ENCODE measurements at regions not wholly inside any gene's neighbourhood (a gene's known extent, or its start where the extent isn't known, plus 50 kb on each side); places are given as distances from the start of the nearest gene placed in this dataset.

DNA sequence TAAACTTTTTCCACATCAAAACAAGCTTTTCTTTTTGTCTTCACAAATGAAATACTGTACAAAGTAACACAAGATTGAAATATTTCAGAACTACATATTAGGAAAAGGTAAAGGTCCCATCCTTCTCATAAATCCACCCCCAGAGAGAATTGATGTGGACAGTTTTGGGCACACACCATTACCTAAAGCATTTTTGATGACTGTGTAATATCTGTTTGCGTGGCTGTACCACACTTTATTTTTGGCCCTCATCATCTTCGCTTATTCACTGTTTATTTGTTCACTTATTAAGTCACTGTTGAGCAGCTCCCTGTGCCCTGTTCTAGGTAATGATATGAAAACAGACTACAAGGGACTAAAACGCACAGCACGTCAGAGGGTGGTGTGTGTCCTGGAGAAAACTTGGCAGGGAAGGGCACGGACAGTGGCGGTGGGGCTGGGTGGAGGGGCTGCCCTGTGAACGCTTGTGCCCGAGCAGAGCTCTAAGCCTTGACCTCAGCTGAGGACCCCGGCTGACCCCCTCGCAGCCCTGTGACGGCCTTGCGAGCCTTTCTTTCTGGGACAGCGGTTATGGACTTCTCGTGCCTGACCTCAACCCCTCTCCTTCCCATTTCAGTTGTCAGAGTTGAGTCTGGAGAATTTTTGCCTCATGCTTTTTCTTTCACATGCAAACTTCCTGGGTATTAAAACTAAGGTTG lies 241.3 kb downstream of the EMX2 start:
- no peaks in the 10 kb centered on the region for H3K4me1 ChIP-seq (ENCODE audit: control insufficient read depth, low read depth, low read length)
- H3K27ac ChIP-seq (ENCODE audit: low read length) = no peak overlapping the region
- H3K9ac ChIP-seq (ENCODE audit: low read length) = no peak overlapping the region
- H3K9me3 ChIP-seq (ENCODE audit: control insufficient read depth, low read depth, low read length) = no peaks in the 10 kb centered on the region
- no peaks in the 10 kb centered on the region for H3K36me3 ChIP-seq (ENCODE audit: control insufficient read depth, low read depth, low read length)
- H3K27me3 ChIP-seq (ENCODE audit: control insufficient read depth, insufficient read depth, low read length) = no peaks in the 10 kb centered on the region
- no peak overlapping the region for H3K4me3 ChIP-seq (ENCODE audit: low read length)

DNA sequence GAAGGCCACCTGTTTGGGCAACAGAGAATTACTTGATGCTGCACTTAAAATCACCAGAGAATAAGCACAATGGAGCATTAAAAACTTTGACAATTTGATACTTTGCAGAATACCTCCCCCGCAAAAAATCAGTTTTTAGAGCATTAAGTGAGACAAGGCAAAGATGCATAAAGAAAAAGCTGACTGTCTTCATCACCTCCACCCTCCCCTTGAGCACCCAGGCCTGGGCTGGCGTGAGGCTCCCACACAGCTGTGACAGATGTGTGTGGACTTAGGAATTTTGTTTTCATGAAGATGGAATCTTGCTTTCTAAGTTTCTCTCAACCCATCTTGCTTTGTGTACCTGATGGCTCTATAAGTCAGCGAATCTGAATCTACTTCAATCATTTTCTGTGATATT lies 242.2 kb downstream of the EMX2 start:
- no peaks in the 10 kb centered on the region for H3K4me1 ChIP-seq (ENCODE audit: control insufficient read depth, low read depth, low read length)
- no peak overlapping the region for H3K27ac ChIP-seq (ENCODE audit: low read length)
- H3K9ac ChIP-seq (ENCODE audit: low read length) = no peak overlapping the region
- H3K9me3 ChIP-seq (ENCODE audit: control insufficient read depth, low read depth, low read length) = no peaks in the 10 kb centered on the region
- H3K36me3 ChIP-seq (ENCODE audit: control insufficient read depth, low read depth, low read length) = no peaks in the 10 kb centered on the region
- H3K4me3 ChIP-seq (ENCODE audit: low read length) = no peak overlapping the region
- no peaks in the 10 kb centered on the region for H3K27me3 ChIP-seq (ENCODE audit: control insufficient read depth, insufficient read depth, low read length)

DNA sequence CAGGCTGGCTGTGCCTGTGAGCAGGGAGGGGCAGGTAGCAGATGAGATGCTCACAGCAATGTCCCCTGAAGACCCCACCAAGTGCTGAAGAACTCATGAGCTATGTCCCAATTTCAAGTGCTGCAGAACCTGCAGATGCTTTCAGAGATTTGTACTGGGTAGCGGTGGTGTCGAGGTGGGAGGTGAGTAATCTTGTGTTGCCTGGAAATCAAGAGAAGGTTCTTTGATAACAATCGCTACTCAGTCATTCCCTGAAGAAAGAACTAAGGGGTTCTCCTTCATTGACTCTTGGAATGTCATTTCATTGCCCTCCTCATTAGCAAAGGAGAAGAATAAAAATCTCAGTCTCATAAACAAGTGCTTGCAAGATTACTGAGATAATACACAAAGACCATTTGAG lies 246.4 kb downstream of the EMX2 start:
- H3K4me1 ChIP-seq (ENCODE audit: control insufficient read depth, low read depth, low read length) = no peaks in the 10 kb centered on the region
- H3K36me3 ChIP-seq (ENCODE audit: control insufficient read depth, low read depth, low read length) = no peaks in the 10 kb centered on the region
- H3K27me3 ChIP-seq (ENCODE audit: control insufficient read depth, insufficient read depth, low read length) = no peaks in the 10 kb centered on the region
- no peaks in the 10 kb centered on the region for H3K9me3 ChIP-seq (ENCODE audit: control insufficient read depth, low read depth, low read length)
- H3K4me3 ChIP-seq (ENCODE audit: low read length) = no peak overlapping the region
- H3K9ac ChIP-seq (ENCODE audit: low read length) = no peak overlapping the region
- H3K27ac ChIP-seq (ENCODE audit: low read length) = no peak overlapping the region

DNA sequence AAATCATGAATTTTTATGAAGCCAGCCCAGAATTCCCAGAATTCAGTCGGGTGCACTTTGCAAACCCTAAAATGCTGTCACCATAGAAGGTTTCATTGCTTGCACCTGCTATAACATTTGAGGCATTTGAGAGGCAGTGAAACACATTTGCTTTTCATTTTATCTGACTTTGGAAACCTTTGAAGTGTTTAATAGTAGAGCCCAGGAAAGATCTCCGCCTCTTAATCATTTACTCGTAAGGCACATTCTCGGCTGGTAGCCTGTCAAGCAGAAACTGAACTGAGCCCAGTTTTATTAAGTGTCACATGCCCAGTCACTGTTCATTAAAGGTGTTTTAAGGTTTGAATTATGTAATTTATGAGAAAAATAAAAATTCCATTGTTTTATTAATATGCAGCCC lies 247.6 kb downstream of the EMX2 start:
- Histone ChIP-seq H3K4me3 (ENCODE audit: low read length) (no peak overlapping the region), H3K27ac (ENCODE audit: low read length) (no peak overlapping the region), H3K9me3 (ENCODE audit: control insufficient read depth, low read depth, low read length) (no peaks in the 10 kb centered on the region), H3K27me3 (ENCODE audit: control insufficient read depth, insufficient read depth, low read length) (no peaks in the 10 kb centered on the region), H3K36me3 (ENCODE audit: control insufficient read depth, low read depth, low read length) (no peaks in the 10 kb centered on the region), H3K4me1 (ENCODE audit: control insufficient read depth, low read depth, low read length) (no peaks in the 10 kb centered on the region), H3K9ac (ENCODE audit: low read length) (no peak overlapping the region)

DNA sequence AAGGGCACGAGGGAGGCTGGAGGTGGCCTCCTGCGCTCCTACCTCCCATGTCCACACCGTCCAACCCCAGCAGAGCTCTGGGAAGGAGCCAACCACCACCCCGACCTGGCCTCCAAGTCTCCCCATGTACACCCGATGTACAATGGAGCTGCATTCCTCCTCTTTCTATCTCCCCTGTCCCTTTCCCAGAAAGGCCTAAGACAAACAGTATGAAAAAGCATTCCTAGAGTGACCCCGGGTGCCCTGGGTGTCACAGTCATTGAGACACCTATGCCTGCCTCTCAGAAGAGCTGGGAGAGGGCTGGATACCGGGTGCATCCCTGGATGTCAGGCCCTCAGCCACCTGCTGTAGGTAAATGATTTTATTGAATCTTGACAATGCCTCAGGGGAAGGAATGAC lies 248.1 kb downstream of the EMX2 start:
- no peak overlapping the region for H3K9ac ChIP-seq (ENCODE audit: low read length)
- no peaks in the 10 kb centered on the region for H3K27me3 ChIP-seq (ENCODE audit: control insufficient read depth, insufficient read depth, low read length)
- no peaks in the 10 kb centered on the region for H3K9me3 ChIP-seq (ENCODE audit: control insufficient read depth, low read depth, low read length)
- no peaks in the 10 kb centered on the region for H3K36me3 ChIP-seq (ENCODE audit: control insufficient read depth, low read depth, low read length)
- H3K4me3 ChIP-seq (ENCODE audit: low read length) = no peak overlapping the region
- H3K27ac ChIP-seq (ENCODE audit: low read length) = no peak overlapping the region
- H3K4me1 ChIP-seq (ENCODE audit: control insufficient read depth, low read depth, low read length) = no peaks in the 10 kb centered on the region

DNA sequence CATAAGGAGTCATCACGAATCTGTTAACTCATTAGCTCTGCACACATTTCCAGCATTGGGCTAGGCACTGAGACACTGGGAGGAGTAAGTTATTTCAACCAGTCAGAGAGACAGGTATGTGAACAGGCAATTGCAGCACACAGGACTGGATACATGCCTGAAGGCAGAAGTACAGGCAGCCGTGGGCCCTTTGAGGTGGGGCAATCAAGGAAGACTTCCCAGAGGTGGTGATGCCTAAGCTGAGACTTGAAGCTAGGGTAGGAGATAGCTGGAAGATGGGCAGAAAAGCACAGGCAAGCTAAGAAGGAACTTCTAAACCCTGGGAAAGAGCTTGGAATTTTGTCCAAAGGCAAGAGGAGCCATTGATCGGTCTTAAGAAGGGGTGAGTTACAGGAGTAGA lies 249.7 kb downstream of the EMX2 start:
- Histone ChIP-seq H3K4me1 (ENCODE audit: control insufficient read depth, low read depth, low read length) (no peaks in the 10 kb centered on the region), H3K4me3 (ENCODE audit: low read length) (no peak overlapping the region), H3K9ac (ENCODE audit: low read length) (no peak overlapping the region), H3K27ac (ENCODE audit: low read length) (no peak overlapping the region), H3K9me3 (ENCODE audit: control insufficient read depth, low read depth, low read length) (no peaks in the 10 kb centered on the region), H3K36me3 (ENCODE audit: control insufficient read depth, low read depth, low read length) (no peaks in the 10 kb centered on the region), H3K27me3 (ENCODE audit: control insufficient read depth, insufficient read depth, low read length) (no peaks in the 10 kb centered on the region)

DNA sequence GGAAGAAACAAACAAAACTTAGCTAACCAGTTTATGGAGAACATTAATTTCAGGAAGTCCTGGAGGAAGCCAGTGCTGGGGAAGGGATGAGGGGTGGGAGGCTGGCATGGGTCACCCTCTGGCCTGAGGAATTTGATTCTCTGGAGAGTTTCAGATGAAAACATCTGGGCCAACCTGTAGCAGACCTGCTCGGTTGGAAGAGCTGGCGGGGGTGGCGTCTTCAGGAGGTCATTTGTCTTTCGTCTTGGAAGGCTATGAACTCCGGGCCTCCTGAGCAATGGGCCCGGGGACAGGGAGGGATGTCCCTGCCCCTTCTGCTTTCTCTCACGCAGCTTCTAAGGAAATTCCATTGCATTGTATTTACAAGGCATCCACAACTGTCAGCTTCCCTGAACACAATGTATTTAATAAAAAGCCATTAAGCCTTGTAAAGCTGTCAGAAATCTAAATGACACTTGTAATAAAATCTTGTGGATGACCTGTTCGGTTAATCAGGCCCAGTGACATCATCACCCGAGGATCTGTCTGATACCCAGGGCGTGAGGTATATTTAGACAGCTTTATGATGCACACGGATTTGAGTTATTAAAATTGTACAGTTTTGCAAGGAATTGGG lies 250.5 kb downstream of the RAB11FIP2 start:
- H3K9me3 ChIP-seq (ENCODE audit: control insufficient read depth, low read depth, low read length) = no peaks in the 10 kb centered on the region
- no peaks in the 10 kb centered on the region for H3K27me3 ChIP-seq (ENCODE audit: control insufficient read depth, insufficient read depth, low read length)
- no peak overlapping the region for H3K9ac ChIP-seq (ENCODE audit: low read length)
- no peaks in the 10 kb centered on the region for H3K36me3 ChIP-seq (ENCODE audit: control insufficient read depth, low read depth, low read length)
- no peaks in the 10 kb centered on the region for H3K4me1 ChIP-seq (ENCODE audit: control insufficient read depth, low read depth, low read length)
- no peak overlapping the region for H3K4me3 ChIP-seq (ENCODE audit: low read length)
- no peak overlapping the region for H3K27ac ChIP-seq (ENCODE audit: low read length)

DNA sequence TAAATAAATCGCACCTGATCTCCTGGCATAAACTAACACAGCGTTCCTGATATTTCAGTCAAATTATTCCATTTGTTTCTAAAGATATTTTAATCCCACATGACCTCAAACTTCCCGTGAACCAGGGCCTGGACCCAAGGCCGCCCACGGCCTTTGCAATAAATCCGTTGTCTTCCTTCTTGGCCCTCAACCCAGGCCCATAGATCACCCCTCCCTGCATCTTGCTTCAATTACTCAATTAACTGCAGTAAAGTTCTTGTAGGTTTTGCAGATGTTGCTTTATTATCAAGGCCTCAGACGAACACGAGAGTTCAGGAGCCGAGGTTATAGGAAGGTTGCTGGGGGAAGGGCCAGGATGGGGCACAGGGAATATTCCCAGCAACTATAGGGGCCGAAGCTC lies 249.4 kb downstream of the RAB11FIP2 start:
- Histone ChIP-seq H3K36me3 (ENCODE audit: control insufficient read depth, low read depth, low read length) (no peaks in the 10 kb centered on the region), H3K27ac (ENCODE audit: low read length) (no peak overlapping the region), H3K27me3 (ENCODE audit: control insufficient read depth, insufficient read depth, low read length) (no peaks in the 10 kb centered on the region), H3K4me3 (ENCODE audit: low read length) (no peak overlapping the region), H3K9me3 (ENCODE audit: control insufficient read depth, low read depth, low read length) (no peaks in the 10 kb centered on the region), H3K9ac (ENCODE audit: low read length) (no peak overlapping the region), H3K4me1 (ENCODE audit: control insufficient read depth, low read depth, low read length) (no peaks in the 10 kb centered on the region)

DNA sequence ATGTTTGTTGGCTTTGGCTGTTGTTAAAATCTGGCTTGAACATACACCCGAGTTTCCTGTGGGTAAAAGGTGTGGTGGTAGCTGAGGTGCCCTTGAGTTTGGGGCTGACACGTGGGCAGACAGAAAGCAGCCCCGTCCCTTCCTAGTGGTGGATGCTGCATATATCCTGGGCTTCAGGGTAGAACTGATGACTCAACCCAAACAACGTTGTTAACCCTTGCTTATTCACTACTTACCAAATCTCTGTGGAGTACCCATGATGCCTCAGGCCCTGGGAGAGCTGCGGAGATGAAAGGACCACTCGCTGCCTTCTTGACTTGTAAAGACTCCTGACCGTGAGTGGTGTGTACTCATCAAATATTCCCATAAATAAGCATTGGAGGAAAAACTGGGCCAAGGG lies 245.1 kb downstream of the RAB11FIP2 start:
- H3K36me3 ChIP-seq (ENCODE audit: control insufficient read depth, low read depth, low read length) = no peaks in the 10 kb centered on the region
- no peaks in the 10 kb centered on the region for H3K27me3 ChIP-seq (ENCODE audit: control insufficient read depth, insufficient read depth, low read length)
- no peak overlapping the region for H3K9ac ChIP-seq (ENCODE audit: low read length)
- no peak overlapping the region for H3K27ac ChIP-seq (ENCODE audit: low read length)
- H3K4me3 ChIP-seq (ENCODE audit: low read length) = no peak overlapping the region
- no peaks in the 10 kb centered on the region for H3K9me3 ChIP-seq (ENCODE audit: control insufficient read depth, low read depth, low read length)
- H3K4me1 ChIP-seq (ENCODE audit: control insufficient read depth, low read depth, low read length) = no peaks in the 10 kb centered on the region

DNA sequence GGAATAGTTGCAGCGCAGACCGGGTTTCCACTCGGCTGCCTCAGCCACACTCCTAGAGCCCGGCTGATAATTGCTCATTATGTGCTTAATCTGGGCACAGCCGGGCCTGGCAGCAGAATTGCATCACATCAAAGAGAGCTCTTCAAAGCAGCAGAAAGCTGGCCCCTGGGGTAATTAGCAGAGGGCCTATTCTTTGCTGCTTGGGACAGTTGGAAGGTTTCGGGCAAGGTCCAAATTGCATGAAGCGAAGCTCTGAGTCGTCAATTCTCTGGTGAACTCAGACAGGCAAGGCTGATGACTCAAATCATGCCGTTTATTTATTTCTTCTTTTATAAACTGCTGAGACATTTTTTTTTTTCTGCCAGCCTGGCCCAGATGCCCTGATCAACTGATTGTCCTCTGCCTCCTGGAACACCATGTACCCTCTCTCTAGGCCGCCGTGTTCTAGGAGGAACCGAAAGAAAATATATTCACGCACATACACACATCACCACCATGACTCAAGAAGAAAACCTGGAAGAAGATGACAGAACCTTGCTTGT lies 242.2 kb downstream of the RAB11FIP2 start:
- no peak overlapping the region for H3K4me3 ChIP-seq (ENCODE audit: low read length)
- H3K27ac ChIP-seq (ENCODE audit: low read length) = no peak overlapping the region
- no peak overlapping the region for H3K9ac ChIP-seq (ENCODE audit: low read length)

DNA sequence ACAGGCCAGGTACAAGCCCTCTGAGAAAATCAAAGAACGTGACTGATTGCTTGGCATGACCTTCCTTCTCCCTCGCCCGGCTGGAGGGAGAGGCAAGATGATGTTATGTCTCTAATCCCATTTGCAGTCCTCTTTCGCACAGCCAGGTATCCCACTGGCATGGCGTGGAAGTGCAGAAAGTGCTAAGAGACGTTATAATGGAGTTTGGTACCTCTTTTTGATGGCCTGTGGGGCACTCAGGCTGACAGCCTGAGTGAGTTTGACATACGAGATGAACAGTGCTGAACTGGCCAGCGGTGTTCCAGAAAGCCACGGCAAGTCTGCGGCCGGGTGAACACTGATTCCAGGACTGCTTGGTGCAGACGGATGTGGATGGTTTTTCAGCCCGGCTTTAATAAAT lies 241.6 kb downstream of the RAB11FIP2 start:
- Histone ChIP-seq H3K4me1 (ENCODE audit: control insufficient read depth, low read depth, low read length) (no peaks in the 10 kb centered on the region), H3K36me3 (ENCODE audit: control insufficient read depth, low read depth, low read length) (no peaks in the 10 kb centered on the region), H3K9ac (ENCODE audit: low read length) (no peak overlapping the region), H3K9me3 (ENCODE audit: control insufficient read depth, low read depth, low read length) (no peaks in the 10 kb centered on the region), H3K27me3 (ENCODE audit: control insufficient read depth, insufficient read depth, low read length) (no peaks in the 10 kb centered on the region), H3K27ac (ENCODE audit: low read length) (no peak overlapping the region), H3K4me3 (ENCODE audit: low read length) (no peak overlapping the region)

More for the DNA sequence above, 242.2 kb downstream of the RAB11FIP2 start:
- H3K27me3 ChIP-seq (ENCODE audit: control insufficient read depth, insufficient read depth, low read length) = no peaks in the 10 kb centered on the region
- no peaks in the 10 kb centered on the region for H3K9me3 ChIP-seq (ENCODE audit: control insufficient read depth, low read depth, low read length)
- no peaks in the 10 kb centered on the region for H3K36me3 ChIP-seq (ENCODE audit: control insufficient read depth, low read depth, low read length)
- no peaks in the 10 kb centered on the region for H3K4me1 ChIP-seq (ENCODE audit: control insufficient read depth, low read depth, low read length)

DNA sequence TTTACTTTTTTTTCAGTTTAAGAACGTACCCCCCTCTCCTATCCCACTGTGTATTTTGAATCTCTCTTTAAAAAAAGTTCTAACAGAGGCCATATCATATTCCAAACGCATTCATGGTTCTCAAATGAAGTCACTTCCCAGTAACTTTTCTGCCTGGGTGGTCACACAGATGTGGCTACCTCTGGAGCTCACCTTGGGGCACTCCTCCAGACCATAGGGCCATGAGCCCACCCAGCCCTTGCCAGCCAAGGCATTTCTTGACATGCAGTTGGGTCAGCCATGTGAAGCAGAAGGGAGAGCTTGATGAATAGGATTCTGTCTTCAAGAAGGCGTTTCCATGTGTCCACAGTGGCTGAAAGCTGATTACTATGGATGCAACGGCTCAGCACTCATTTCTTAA lies 239.3 kb downstream of the RAB11FIP2 start:
- H3K9ac ChIP-seq (ENCODE audit: low read length) = no peak overlapping the region
- H3K27ac ChIP-seq (ENCODE audit: low read length) = no peak overlapping the region
- H3K4me3 ChIP-seq (ENCODE audit: low read length) = no peak overlapping the region
- no peaks in the 10 kb centered on the region for H3K27me3 ChIP-seq (ENCODE audit: control insufficient read depth, insufficient read depth, low read length)
- H3K9me3 ChIP-seq (ENCODE audit: control insufficient read depth, low read depth, low read length) = no peaks in the 10 kb centered on the region
- H3K36me3 ChIP-seq (ENCODE audit: control insufficient read depth, low read depth, low read length) = no peaks in the 10 kb centered on the region
- no peaks in the 10 kb centered on the region for H3K4me1 ChIP-seq (ENCODE audit: control insufficient read depth, low read depth, low read length)
